Common myeloid progenitor, CD34-positive (primary cell): ENCODE measurements at regions not wholly inside any gene's neighbourhood (a gene's known extent, or its start where the extent isn't known, plus 50 kb on each side); places are given as distances from the start of the nearest gene placed in this dataset.

Experiments
- CTCF ChIA-PET: fragments of 350-600 bp; sonication (Branson Sonifier 250); formaldehyde crosslinking; loops from one replicate; lab custom pipeline; 2021; ENCODE audit warnings: antibody characterized with exemption; lab: Charles Lee
- POLR2A ChIA-PET: fragments of 350-600 bp; sonication (Branson Sonifier 250); formaldehyde crosslinking; loops from one replicate; lab custom pipeline; 2021; ENCODE audit warnings: antibody characterized with exemption; lab: Charles Lee
- DNase-seq, 3 donors: peaks; one replicate each; pipeline versions ENCODE4 v3.0.0 to v3.0.0-alpha.2; 2013
- H3K27ac ChIP-seq, 2 experiments: 1 replicate in 1 of 2; 2 replicates in 1 of 2; pipeline ENCODE4 v1.7.0; 2013; ENCODE audit warnings: inconsistent platforms in 2 of 2, low read length in 2 of 2, mild to moderate bottlenecking in 2 of 2, low read depth in 1 of 2, moderate library complexity in 1 of 2; ENCODE audit not compliant: severe bottlenecking in 2 of 2, insufficient read depth in 1 of 2, poor library complexity in 1 of 2
- H3K27me3 ChIP-seq, 5 experiments: replicated peaks in 2 of 5; 1 replicate in 3 of 5; 2 replicates in 2 of 5; pipeline versions ENCODE4 v1.6.1 to v1.7.0; 2013; ENCODE audit warnings: low read length in 4 of 5, mild to moderate bottlenecking in 2 of 5, moderate library complexity in 2 of 5, inconsistent platforms in 1 of 5; ENCODE audit not compliant: insufficient read depth in 5 of 5, control insufficient read depth in 4 of 5
- H3K36me3 ChIP-seq, 4 experiments: 1 replicate in 2 of 4; 2 replicates in 2 of 4; pipeline versions ENCODE4 v1.6.1 to v1.7.0; 2013; ENCODE audit warnings: low read length in 3 of 4, control low read depth in 1 of 4, mild to moderate bottlenecking in 1 of 4; ENCODE audit not compliant: control insufficient read depth in 4 of 4, insufficient read depth in 4 of 4
- H3K4me1 ChIP-seq, 4 experiments: 1 replicate in 3 of 4; 2 replicates in 1 of 4; pipeline versions ENCODE4 v1.6.1 to v1.7.1; 2013; ENCODE audit warnings: low read length in 3 of 4, mild to moderate bottlenecking in 3 of 4, control low read depth in 1 of 4, inconsistent platforms in 1 of 4, moderate library complexity in 1 of 4; ENCODE audit not compliant: control insufficient read depth in 4 of 4, insufficient read depth in 4 of 4; ENCODE audit errors: control extremely low read depth in 1 of 4
- H3K4me3 ChIP-seq, 7 experiments: 1 replicate in 4 of 7; 2 replicates in 3 of 7; pipeline versions ENCODE4 v1.5.1 to v1.7.0; 2013; ENCODE audit warnings: mild to moderate bottlenecking in 7 of 7, low read length in 6 of 7, moderate library complexity in 6 of 7, inconsistent platforms in 2 of 7, low read depth in 2 of 7, control low read depth in 1 of 7; ENCODE audit not compliant: insufficient read depth in 4 of 7, control insufficient read depth in 1 of 7; ENCODE audit errors: extremely low read depth in 1 of 7
- H3K9me3 ChIP-seq, 5 experiments: 1 replicate in 4 of 5; 2 replicates in 1 of 5; pipeline versions ENCODE4 v1.6.1 to v1.7.1; 2013; ENCODE audit warnings: low read length in 4 of 5, mild to moderate bottlenecking in 2 of 5, inconsistent platforms in 1 of 5, low read depth in 1 of 5, moderate library complexity in 1 of 5; ENCODE audit not compliant: control insufficient read depth in 4 of 5, insufficient read depth in 2 of 5; ENCODE audit errors: control extremely low read depth in 1 of 5
- WGBS: methylation state at CpG from one replicate; pipeline ENCODE4 v1.1.5; 2013; ENCODE audit not compliant: insufficient coverage; 5-methylcytosine and 5-hydroxymethylcytosine counted together

GRCh38 chr3:64802460-64802859, 114.7 kb upstream of the ADAMTS9 start:
- Histone ChIP-seq H3K4me3 (no peak overlapping the region), H3K27me3 (peaks cover 0 to under 1% (median 0%) of the 10 kb centered on the region in 5 experiments), H3K36me3 (no peaks in the 10 kb centered on the region), H3K4me1 (no peaks in the 10 kb centered on the region), H3K9me3 (no peaks in the 10 kb centered on the region), H3K27ac (no peak overlapping the region)
- no CpG with 5 or more reads among the region's 4 CpGs for WGBS
- ChIA-PET POLR2A (no interaction called here), CTCF (no interaction called here)
- no peak for DNase-seq

- ChIA-PET CTCF (no interaction called here), POLR2A (no interaction called here)
- 100% methylated on average over 2 of the region's 3 CpGs for WGBS
Observed at GRCh38 chr3:64801856-64802255, 114.1 kb upstream of the ADAMTS9 start.

GRCh38 chr3:64799606-64800005, 111.8 kb upstream of the ADAMTS9 start:
- DNase-seq = no peak
- CTCF ChIA-PET = no interaction called here
- 98% methylated on average over 8 of the region's 8 CpGs for WGBS
- POLR2A ChIA-PET = no interaction called here
- Histone ChIP-seq H3K4me1 (peaks cover 0 to 11% (median 1%) of the 10 kb centered on the region in 4 experiments), H3K9me3 (peaks cover 0 to 1% (median 0%) of the 10 kb centered on the region in 5 experiments), H3K27me3 (no peaks in the 10 kb centered on the region), H3K36me3 (no peaks in the 10 kb centered on the region), H3K4me3 (no peak overlapping the region), H3K27ac (no peak overlapping the region)

More at GRCh38 chr3:64801856-64802255, 114.1 kb upstream of the ADAMTS9 start:
- Histone ChIP-seq H3K27ac (no peak overlapping the region), H3K36me3 (no peaks in the 10 kb centered on the region), H3K4me1 (peaks cover 0 to 4% (median 0%) of the 10 kb centered on the region in 4 experiments), H3K4me3 (no peak overlapping the region), H3K27me3 (no peaks in the 10 kb centered on the region), H3K9me3 (peaks cover 0 to 1% (median 0%) of the 10 kb centered on the region in 5 experiments)
- DNase-seq = no peak

GRCh38 chr3:64798316-64798715, 110.5 kb upstream of the ADAMTS9 start:
- 95% methylated on average over 5 of the region's 5 CpGs for WGBS
- no peak for DNase-seq
- Histone ChIP-seq H3K27me3 (no peaks in the 10 kb centered on the region), H3K4me1 (peaks cover 0 to 11% (median 1%) of the 10 kb centered on the region in 4 experiments), H3K36me3 (no peaks in the 10 kb centered on the region), H3K27ac (no peak overlapping the region), H3K4me3 (no peak overlapping the region), H3K9me3 (peaks cover 0 to 1% (median 0%) of the 10 kb centered on the region in 5 experiments)
- ChIA-PET CTCF (no interaction called here), POLR2A (no interaction called here)

GRCh38 chr3:64796607-64797399, 109.0 kb upstream of the ADAMTS9 start:
- Histone ChIP-seq H3K27me3 (no peaks in the 10 kb centered on the region), H3K9me3 (peaks cover 0 to 1% (median 0%) of the 10 kb centered on the region in 5 experiments), H3K4me3 (no peak overlapping the region), H3K27ac (no peak overlapping the region), H3K36me3 (no peaks in the 10 kb centered on the region), H3K4me1 (peaks cover 0 to 11% (median 1%) of the 10 kb centered on the region in 4 experiments)
- ChIA-PET POLR2A (no interaction called here), CTCF (no interaction called here)
- WGBS = 39% methylated on average over 5 of the region's 7 CpGs
- DNase-seq = peak; percentile 2 to 48 (median 33)

- no peak for DNase-seq
- peaks cover 0 to 11% (median 1%) of the 10 kb centered on the region in 4 experiments for H3K4me1 ChIP-seq
- WGBS = 90% methylated on average over 3 of the region's 3 CpGs
- ChIA-PET CTCF (no interaction called here), POLR2A (no interaction called here)
- H3K27me3 ChIP-seq = no peaks in the 10 kb centered on the region
- H3K27ac ChIP-seq = no peak overlapping the region
- peaks cover 0 to 1% (median 0%) of the 10 kb centered on the region in 5 experiments for H3K9me3 ChIP-seq
- no peaks in the 10 kb centered on the region for H3K36me3 ChIP-seq
- H3K4me3 ChIP-seq = no peak overlapping the region
Observed at GRCh38 chr3:64792445-64792844, 104.6 kb upstream of the ADAMTS9 start.

GRCh38 chr3:64789111-64789510, 101.3 kb upstream of the ADAMTS9 start:
- H3K27me3 ChIP-seq = no peaks in the 10 kb centered on the region
- no peaks in the 10 kb centered on the region for H3K4me1 ChIP-seq
- no peak overlapping the region for H3K27ac ChIP-seq
- H3K9me3 ChIP-seq = peaks cover 0 to 3% (median 0%) of the 10 kb centered on the region in 5 experiments
- H3K4me3 ChIP-seq = no peak overlapping the region
- WGBS = 100% methylated on average over 1 of the region's 4 CpGs
- DNase-seq = no peak
- POLR2A ChIA-PET = no interaction called here
- H3K36me3 ChIP-seq = no peaks in the 10 kb centered on the region
- CTCF ChIA-PET = no interaction called here
